ENCODE measurements at regions not wholly inside any gene's neighbourhood (a gene's known extent, or its start where the extent isn't known, plus 50 kb on each side); places are given as distances from the start of the nearest gene placed in this dataset.

GRCh38 chr10:83941189-83941588 is 198.1 kb upstream of the GHITM start:
- Histone ChIP-seq H3K4me3 (ENCODE audit: low read depth, low read length) (no peak overlapping the region), H3K27me3 (ENCODE audit: control insufficient read depth, insufficient read depth, low read length) (no peaks in the 10 kb centered on the region), H3K27ac (ENCODE audit: low read depth, low read length) (no peak overlapping the region), H3K9me3 (ENCODE audit: control insufficient read depth, insufficient read depth, low read length) (no peaks in the 10 kb centered on the region; the same call in 1 of the 2 replicates)
- TF ChIP-seq CTCF (IDR thresholded peaks at IDR 0.05; ENCODE audit: low read depth, low read length), result no peak
- POLR2A ChIA-PET, result no interaction called here
- no peak for DNase-seq (ENCODE audit: low read depth, low spot score)
- CTCF ChIA-PET, result no interaction called here

GRCh38 chr10:83942410-83942809 is 196.9 kb upstream of the GHITM start:
- POLR2A ChIA-PET, result no interaction called here
- TF ChIP-seq CTCF (IDR thresholded peaks at IDR 0.05; ENCODE audit: low read depth, low read length), result no peak
- Histone ChIP-seq H3K27ac (ENCODE audit: low read depth, low read length) (no peak overlapping the region), H3K9me3 (ENCODE audit: control insufficient read depth, insufficient read depth, low read length) (no peaks in the 10 kb centered on the region; the same call in 1 of the 2 replicates), H3K4me3 (ENCODE audit: low read depth, low read length) (no peak overlapping the region), H3K27me3 (ENCODE audit: control insufficient read depth, insufficient read depth, low read length) (no peaks in the 10 kb centered on the region)
- CTCF ChIA-PET, result no interaction called here
- no peak for DNase-seq (ENCODE audit: low read depth, low spot score)

- ChIA-PET POLR2A (no interaction called here), CTCF (no interaction called here)
- Histone ChIP-seq H3K27ac (ENCODE audit: low read depth, low read length) (no peak overlapping the region), H3K27me3 (ENCODE audit: control insufficient read depth, insufficient read depth, low read length) (no peaks in the 10 kb centered on the region), H3K9me3 (ENCODE audit: control insufficient read depth, insufficient read depth, low read length) (no peaks in the 10 kb centered on the region; the same call in 1 of the 2 replicates), H3K4me3 (ENCODE audit: low read depth, low read length) (no peak overlapping the region)
- no peak for DNase-seq (ENCODE audit: low read depth, low spot score)
- no peak for TF ChIP-seq CTCF (IDR thresholded peaks at IDR 0.05; ENCODE audit: low read depth, low read length)
Observed at GRCh38 chr10:83943049-83943448, 196.3 kb upstream of the GHITM start.

- CTCF ChIA-PET, result no interaction called here
- no peak for DNase-seq (ENCODE audit: low read depth, low spot score)
- no peak for TF ChIP-seq CTCF (IDR thresholded peaks at IDR 0.05; ENCODE audit: low read depth, low read length)
- no peak overlapping the region for H3K4me3 ChIP-seq (ENCODE audit: low read depth, low read length)
- H3K27ac ChIP-seq (ENCODE audit: low read depth, low read length), result no peak overlapping the region
- H3K9me3 ChIP-seq (ENCODE audit: control insufficient read depth, insufficient read depth, low read length), result no peaks in the 10 kb centered on the region; the same call in 1 of the 2 replicates
- POLR2A ChIA-PET, result no interaction called here
- H3K27me3 ChIP-seq (ENCODE audit: control insufficient read depth, insufficient read depth, low read length), result no peaks in the 10 kb centered on the region
Observed at GRCh38 chr10:83943920-83944319, 195.4 kb upstream of the GHITM start.

GRCh38 chr10:83945982-83946718 is 193.2 kb upstream of the GHITM start:
- no peak for DNase-seq (ENCODE audit: low read depth, low spot score)
- H3K27ac ChIP-seq (ENCODE audit: low read depth, low read length), result no peak overlapping the region
- no peak overlapping the region for H3K4me3 ChIP-seq (ENCODE audit: low read depth, low read length)
- no peak for TF ChIP-seq CTCF (IDR thresholded peaks at IDR 0.05; ENCODE audit: low read depth, low read length)
- CTCF ChIA-PET, result no interaction called here
- H3K27me3 ChIP-seq (ENCODE audit: control insufficient read depth, insufficient read depth, low read length), result no peaks in the 10 kb centered on the region
- POLR2A ChIA-PET, result no interaction called here
- H3K9me3 ChIP-seq (ENCODE audit: control insufficient read depth, insufficient read depth, low read length), result no peaks in the 10 kb centered on the region; the same call in 1 of the 2 replicates
